AG08396 (cell line): ENCODE measurements at regions not wholly inside any gene's neighbourhood (a gene's known extent, or its start where the extent isn't known, plus 50 kb on each side); places are given as distances from the start of the nearest gene placed in this dataset.
A peak's percentile ranks its signal among the peaks of the same experiment; 100 is the strongest.
"Not testable (repeated sequence)": the region's sequence is repeated elsewhere in the genome, so short reads cannot be mapped to it uniquely, and the experiment has no call there.

Experiments
- DNase-seq: peaks from one replicate; pipeline ENCODE4 v3.0.0; 2012; ENCODE audit warnings: low spot score, mixed read lengths

DNA sequence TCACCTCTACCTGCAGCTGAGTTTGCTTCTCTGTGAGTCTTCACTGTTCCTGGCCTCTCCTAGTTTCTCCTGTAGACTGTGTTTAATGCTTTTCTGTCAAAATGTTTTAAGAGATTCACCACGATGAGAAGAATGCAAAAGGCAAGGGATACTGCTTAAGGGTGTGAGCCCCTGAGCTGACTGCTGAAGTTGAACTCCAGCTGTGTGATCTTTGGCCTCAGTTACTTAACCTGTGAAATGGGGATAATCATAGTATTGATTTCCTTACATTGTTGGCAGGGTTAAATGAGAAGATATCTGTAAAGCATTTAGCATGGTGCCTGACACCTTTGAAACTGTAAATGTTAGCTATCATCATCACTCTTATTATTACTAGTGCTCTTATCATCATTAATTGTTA is 230.2 kb upstream of the MYLIP start:
- DNase-seq, result no peak

DNA sequence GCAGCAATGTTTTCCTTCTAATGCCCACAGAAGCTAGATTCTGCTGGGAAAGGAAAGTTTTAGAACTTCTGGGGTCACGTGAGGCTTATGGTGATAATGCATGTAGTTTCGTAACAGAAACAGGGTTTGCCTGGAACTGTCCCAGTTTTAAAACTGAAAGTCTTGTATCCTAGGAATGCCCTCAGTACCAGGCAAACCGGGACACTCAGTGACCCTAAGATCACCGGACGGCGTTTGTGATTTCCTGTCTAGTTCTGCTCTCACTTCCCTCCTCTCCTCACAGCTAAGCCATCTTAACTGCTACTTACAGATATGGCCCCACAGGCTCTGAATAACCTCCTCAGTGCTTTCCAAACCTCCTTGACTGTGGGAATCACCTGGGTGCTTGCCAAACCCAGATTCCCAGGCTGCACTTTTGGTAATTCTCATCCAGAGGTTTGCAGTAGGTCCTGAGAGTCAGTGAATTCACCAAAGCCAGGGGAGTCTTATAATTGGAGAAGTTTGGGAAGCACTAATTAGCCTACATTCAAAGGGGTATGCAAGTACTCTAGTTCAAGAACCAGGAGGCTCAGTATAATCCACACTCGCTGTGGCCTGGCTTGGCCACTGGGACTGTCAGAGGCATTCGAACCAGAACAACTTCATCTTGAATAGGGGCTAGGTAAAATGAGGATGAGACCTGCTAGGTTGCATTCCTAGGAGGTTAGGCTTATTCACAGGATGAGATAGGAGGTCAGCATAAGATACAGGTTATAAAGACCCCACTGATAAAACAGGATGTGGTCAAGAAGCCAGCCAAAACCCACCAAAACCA is 231.6 kb upstream of the MYLIP start:
- peak; percentile 8 for DNase-seq

DNA sequence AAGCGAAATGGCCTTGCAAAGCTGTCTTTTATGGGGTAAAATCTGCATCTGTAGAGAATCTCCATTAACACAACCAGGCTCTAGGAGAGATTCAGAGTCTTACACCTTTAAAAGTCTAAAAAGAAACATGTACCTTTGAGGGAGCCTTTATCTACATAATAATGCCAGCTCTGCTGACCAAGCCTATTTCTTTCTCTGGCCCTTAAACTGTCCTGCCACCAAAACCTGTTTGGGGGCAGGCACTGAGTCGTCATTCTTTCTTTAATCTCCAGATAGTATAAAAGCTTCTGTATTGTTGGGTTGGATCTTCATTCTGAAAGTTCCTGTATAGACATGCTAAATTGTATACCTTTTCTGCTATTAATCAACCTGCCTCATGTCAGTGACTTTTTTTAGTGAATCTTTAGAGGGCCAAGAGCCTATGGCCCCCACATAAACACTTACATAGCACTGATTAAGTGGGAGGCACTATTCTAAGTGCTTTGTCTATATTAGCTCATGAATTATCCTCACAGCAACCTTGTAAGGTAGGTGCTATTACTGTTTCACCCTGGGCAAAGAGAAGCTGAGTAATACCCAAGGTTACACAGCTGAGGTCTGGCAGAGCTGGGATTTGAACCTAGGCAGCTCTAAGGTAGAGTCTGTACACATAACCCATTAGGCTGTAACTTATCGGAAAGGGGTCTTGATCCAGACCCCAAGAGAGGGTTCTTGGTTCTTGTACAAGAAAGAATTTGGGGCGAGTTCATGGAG is 232.3 kb upstream of the DTNBP1 start:
- no peak for DNase-seq

DNA sequence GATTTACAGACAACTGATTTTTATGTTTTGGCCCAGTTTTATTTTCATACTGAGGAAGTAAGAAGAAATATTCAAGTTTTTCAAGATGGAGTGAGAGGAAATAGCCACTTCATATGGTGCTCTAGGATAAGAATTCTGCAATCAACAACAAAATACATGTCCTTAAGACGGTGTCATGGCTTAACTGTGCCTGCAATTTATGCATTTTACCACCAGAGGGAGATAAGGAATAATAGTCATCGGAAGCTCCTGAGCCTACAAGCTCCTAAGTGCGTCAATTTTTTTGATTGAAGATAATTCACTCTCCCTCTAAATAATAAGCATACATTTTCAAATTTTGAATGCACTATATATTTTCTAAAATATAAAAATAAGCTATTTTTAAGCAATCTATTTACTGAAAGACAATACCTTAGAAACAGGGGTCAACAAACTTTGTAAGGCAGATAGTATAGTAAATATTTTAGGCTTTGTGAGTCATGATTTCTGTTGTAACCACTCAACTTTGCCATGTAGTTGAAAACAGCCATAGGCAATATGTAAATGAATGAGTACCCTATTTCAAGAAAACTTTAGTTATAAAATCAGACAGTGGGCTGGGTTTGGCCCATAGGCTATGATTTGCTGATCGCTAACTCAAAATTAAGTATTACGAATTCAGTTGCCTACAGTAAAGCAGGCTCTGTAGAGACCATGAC is 230.9 kb upstream of the DTNBP1 start:
- DNase-seq, result no peak

DNA sequence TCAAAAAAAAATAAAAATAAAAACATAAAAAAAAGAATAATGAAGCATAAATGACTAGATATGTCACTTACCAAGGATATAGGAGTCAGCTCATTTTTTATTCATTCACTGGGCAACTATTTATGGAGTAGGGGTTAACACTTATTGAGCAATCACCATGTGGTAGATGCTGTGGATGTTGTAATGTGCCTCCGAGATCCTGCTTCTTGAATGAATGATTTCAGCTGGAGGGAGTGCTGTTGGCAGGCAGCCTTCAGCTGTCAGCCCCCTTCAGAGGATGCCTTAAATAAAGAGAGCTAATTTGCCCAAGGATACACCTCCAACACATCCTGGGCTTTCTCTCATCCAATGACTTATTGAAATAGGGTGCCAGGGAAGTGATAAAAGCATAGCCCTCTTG is 229.5 kb upstream of the DTNBP1 start:
- no peak for DNase-seq

DNA sequence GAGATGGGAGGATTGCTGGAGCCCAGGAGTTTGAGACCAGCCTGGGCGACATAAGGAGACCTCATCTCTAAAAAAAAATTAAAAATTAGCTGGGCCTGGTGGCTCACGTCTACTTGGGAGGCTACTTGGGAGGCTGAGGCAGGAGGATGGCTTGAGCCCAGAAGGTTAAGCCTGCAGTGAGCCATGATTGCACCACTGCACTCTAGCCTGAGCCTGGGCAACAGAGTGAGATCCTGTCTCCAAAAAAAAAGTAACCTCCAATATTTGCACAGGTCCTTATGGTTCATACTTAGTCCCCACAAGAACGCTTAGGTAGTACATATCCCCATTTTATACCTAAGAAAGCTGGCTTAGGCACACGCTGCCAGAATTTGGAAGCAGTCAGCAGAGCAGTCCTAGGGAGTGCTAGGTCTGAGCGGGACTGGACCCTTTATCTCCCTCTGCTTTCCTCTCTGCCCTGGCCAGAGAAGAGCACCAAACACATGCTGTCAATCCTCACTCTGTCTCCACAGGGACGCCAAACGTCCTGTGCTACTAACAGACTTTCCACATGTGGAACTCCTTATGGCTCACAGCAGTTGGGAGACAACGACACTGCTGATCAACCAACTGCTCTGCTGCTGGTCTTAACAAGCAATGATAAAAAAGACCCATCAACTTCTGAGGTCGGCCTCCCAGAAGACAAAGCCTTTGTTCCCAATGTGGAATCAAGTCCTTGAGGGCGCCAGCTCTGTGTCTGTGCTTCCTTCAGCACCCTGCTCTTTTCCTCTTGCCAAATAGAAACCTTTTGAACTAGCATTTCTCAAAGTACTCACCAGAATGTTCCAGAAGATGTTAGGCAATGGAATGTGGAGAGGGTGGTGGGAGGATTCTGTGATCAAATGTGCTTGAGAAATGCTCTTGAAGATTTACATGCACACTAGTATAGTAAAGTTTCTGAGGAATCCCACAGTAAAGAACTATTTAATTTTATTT is 226.3 kb upstream of the DTNBP1 start:
- DNase-seq, result no peak

DNA sequence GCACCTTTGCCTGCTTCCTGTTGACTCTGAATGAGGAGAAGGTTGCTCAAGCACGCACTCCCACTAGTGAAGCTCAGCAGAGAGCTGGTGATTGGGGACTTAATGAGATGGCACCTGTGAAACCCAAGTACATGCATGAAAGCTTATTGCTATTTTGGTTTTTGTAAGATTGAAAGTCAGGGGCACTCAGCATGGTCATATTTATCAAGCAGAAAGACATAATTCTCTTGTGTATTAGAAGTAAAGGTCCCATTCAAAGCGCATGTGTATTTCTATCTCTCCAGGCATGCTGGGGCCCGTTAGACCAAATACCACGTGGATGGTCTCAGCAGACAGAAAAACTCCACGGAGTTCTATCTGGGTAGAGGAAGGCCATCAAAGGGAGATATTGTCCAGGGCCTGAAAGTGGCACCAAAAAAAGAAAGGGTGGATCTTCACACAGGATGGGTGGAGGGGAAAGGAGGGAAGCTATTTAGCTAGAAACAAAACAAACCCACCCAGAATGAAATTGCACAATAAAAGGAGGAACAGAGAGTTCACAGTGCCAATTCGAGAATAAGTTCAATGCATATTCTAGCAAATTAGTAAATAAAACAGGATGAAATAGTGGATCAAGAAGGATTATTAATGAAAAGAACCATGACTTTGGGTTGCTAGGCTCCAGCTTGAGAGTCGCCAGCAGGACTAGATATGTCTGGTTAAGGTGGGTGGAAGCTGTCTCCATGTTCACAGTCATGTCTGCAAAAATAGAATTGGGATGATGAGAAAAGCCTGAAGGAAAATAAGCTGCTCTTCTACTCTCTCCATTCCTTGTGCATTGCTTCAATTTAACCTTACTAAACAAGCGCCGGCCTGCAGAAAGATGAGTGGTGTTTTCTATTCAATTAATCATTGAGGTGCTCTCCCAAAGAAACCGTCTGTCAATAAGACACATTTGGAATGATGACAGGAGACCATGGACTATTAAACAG is 224.9 kb upstream of the DTNBP1 start:
- DNase-seq, result no peak

DNA sequence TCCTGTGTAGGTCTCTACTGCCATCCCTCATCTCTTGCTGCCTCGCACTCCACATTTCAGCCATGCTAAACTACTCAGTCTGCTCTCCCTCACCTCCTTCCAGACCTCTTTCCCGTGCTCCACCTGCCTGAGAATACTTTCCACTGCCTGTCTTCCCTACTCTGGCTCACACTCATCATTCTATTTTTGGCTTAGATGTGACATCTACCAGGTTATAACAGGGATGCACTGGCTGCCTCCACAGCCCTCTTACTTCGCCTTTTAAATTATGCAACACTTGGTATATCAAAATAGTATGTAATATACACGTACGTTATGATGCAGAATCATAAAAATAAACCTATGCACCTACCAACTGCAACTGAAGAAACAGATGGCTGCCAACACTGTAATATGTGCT is 222.8 kb upstream of the DTNBP1 start:
- no peak for DNase-seq

DNA sequence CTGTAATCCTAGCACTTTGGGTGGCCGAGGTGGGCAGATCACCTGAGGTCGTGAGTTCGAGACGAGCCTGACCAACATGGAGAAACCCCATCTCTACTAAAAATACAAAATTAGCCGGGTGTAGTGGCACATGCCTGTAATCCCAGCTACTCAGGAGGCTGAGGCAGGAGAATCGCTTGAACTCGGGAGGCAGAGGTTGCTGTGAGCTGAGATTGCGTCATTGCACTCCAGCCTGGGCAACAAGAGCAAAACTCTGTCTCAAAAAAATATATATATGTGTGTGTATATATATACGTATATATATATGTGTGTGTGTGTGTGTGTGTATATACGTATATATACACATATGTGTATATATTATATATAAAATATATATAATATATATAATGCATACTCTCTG is 220.8 kb upstream of the DTNBP1 start:
- DNase-seq, result not testable (repeated sequence)

DNA sequence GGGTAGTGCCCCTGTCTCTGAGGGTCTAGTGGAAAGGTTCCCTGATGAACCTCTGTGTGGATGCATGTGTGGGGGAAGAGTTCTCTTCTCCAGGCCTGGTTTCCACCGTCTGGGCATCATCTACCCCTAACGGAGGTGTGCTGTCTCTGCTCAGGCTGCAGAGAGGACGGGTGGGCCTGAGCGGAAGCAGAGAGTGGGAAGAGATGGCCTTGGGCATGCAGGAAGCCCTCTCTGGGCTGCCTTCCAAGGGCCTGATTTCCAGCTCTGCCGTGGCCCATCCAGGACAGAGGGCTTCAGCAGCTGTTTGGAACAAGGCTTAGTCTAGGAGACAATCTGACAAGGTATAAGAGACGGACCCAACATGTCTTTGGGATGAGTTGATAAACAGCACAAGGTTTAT is 220.1 kb upstream of the DTNBP1 start:
- DNase-seq, result no peak

DNA sequence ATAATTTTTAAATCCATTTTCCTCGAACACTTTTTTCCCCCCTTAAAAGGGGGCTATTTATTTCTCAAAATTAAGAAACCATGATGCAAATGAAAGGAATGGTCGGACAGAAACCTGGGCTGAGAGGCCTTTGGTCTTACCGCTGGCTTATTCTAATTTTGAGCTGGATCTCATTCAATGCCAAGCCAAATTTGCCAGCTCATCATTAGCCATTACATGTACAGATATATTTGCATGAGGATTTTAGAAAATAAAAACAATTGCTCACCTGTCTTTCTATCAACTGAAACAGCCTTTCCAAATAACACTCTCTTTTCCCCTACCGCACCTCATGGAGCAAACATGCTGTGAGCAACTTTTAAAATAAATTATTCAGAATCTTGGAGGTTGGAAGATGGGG is 219.5 kb upstream of the DTNBP1 start:
- DNase-seq, result no peak

DNA sequence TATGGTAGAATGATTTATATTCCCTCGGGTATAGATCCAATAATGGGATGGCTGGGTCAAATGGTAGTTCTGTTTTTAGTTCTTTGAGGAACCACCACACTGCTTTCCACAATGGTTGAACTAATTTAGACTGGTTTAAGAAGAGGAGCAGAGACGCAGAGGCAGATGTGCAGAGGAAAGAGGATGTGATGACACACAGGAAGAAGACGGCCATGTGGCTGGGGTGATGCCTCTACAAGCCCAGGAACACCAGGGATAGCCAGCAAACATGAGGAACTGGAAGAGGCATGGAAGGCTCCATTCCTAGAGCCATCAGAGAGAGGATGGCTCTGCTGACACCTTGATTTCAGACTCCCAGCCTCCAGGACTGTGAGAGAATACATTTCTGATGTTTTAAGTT is 218.3 kb upstream of the DTNBP1 start:
- no peak for DNase-seq

DNA sequence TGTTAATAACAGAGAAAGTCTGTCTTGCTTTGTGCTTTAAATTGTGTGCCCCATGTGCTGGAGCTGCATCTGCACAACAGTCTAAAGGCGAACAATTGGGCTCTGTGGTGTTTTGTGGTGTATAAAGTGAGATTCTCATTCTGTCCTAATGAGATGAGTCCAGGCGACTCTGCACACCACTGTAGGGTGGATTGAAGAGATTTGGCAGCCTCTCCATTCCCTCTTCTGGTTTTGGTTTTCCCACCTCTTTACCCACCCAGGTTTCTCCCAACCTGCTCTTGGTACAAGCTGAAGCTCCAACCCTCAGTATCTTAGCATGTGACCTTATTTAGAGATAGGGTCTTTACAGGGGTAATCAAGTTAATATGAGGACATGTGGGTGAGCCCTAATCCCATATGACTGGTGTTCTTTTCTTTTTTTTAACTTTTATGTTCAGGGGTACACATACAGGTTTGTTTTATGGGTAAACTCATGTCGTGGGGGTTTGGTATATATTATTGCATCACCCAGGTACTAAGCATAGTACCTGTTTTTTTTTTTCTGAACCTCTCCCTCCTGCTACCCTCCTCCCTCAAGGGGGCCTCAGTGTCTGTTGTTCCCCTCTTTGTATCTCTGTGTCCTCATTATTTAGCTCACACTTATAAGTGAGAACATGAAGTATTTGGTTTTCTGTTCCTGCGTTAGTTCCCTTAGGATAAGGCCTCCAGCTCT is 217.6 kb upstream of the DTNBP1 start:
- no peak for DNase-seq

DNA sequence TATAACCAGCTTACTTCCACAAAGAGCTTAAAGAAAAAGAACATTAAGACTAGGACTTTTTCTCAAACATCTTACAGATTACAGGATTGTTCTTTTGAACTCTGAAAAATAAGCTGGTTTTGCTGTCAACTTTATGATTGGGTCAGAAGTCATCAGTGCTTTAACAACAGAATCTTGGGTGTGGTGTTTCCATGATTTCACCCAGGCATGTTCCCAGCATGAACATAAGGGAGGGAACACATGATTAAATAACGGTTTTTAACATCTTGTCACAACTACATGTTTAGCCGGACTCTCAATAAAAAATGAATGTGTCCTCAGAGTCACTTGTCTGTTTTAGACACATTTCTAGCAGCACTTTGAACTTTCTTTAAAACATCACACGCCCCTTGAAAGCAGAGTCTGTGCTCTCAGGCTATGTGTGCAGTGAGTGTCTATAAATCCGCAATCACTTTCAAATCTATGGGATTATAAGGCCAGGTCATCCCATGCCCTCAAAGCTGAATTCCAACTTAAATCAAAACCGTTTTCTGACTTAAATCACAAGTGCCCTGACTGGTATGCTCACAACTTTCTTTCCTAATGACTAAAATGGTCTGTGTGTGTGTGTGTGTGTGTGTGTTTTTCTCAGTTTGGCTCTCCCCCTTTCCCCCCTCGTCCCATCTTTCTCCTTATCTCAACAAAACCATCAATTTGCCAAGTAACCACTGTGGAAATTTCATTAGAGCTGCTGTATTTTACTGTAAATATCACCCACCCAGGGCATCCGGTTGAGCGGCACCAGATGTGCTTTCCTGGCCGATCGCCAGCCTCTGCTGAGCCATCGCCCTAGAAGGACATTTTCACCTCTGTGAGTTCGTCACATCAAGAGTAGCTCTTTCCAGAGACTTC is 216.8 kb upstream of the DTNBP1 start:
- DNase-seq, result peak; percentile 46

DNA sequence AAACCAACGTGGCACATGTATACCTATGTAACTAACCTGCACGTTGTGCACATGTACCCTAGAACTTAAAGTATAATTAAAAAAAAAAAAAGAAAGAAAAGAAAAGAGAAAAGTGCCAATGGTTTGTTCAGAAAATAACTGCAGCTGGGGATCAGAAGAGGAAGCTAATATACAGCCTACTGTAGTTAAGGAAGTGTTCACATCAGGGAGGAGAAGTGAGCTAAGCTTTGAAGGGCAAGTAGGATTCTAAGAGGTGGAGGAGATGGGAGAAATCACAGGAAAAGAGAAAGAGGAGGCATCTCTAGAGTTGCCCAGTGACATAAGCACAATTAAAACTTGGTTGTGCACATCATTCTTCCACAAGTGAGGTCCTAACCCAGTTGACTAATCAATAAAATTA is 214.4 kb upstream of the DTNBP1 start:
- no peak for DNase-seq

DNA sequence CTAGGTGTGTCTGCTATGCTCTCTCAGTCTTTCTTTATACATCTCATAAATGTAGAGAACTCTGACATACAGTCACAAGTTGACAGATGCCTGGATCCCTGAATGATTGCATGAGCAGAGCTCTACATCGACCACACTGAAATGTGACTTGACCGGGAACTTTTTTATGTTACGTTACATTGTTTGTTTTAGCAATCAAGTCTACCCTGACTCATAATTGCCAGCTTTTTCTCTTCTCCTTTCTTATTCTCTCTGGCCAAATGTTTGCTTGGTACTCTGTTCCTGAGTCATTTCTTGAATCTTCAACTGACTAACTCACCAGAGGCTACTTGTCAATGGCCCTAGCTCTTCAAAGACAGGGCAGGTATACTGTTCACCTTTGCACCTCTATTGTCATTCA is 213.6 kb upstream of the DTNBP1 start:
- DNase-seq, result no peak

DNA sequence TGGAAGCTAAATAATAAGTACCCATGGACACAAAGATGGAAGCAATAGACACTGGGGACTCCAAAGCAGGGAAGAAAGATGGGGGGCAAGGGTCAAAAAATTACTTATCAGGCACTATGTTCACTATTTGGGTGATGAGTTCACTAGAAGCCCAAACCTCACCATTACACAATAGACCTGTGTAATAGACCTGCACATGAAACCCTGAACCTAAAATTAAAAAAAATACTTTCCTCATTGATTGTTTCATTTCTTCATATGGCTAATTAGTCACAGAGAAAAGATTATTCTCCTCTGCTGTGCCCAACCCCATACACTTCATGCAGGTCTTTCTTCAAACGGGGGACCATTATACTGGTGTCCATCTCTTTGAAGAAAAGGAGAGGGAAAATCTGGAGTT is 213.0 kb upstream of the DTNBP1 start:
- no peak for DNase-seq

DNA sequence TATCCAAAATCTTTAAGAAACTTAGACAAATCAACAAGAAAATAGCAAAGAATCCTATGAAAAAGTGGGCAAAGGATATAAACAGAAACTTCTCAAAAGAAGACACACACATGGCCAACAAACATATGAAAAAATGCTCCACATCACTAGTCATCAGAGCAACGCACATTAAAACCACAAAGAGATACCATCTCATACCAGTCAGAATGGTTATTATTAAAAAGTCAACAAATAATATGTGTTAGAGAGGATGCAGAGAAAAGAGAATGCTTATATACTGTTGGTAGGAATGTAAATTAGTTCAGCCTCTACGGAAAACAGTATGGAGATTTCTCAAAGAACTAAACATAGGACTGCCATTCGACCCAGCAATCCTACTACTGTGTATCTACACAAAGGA is 212.0 kb upstream of the DTNBP1 start:
- DNase-seq, result no peak

DNA sequence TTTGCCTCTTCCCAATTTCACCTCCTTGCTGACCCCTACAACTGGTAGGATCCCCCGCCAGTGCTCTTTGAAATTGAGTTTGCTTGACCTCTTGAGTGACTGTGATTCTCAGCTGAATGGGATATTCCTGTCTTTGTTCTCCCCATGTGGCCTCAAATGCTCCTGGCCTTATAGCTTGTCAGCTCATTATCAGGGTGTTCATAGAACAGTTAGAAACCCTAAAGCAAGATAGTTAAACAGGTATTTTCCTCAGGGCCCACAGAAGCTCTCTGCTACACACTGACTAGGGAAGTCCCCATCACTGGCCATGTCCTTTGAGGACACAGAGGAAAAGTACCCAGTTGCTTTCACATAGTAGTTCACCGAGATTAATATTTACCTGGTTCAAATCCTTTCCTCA is 211.5 kb upstream of the DTNBP1 start:
- no peak for DNase-seq
